ENCODE measurements at regions not wholly inside any gene's neighbourhood (a gene's known extent, or its start where the extent isn't known, plus 50 kb on each side); places are given as distances from the start of the nearest gene placed in this dataset.
"Not testable (repeated sequence)": the region's sequence is repeated elsewhere in the genome, so short reads cannot be mapped to it uniquely, and the experiment has no call there.

DNA sequence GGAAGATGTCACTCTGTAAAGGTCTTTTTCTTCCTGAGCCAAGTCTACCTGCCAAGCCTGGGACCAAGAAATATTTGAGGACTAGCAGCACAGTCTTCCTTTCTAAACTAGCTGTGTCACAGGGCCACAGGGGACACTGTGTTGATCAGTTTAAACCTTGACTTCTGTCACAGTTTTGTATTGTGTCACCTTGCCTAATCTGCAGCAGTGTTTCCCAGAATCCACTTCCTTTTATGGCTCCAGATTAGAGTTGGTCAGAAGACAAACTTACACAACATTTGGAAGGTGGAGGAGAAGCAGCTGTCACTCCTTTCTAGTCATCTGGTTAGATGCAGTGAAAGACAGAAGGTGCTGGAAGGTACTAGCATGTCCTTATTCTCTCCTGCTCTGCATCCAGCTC, 143.1 kb upstream of the BCOR start:
- TF ChIP-seq, protein P1, sequence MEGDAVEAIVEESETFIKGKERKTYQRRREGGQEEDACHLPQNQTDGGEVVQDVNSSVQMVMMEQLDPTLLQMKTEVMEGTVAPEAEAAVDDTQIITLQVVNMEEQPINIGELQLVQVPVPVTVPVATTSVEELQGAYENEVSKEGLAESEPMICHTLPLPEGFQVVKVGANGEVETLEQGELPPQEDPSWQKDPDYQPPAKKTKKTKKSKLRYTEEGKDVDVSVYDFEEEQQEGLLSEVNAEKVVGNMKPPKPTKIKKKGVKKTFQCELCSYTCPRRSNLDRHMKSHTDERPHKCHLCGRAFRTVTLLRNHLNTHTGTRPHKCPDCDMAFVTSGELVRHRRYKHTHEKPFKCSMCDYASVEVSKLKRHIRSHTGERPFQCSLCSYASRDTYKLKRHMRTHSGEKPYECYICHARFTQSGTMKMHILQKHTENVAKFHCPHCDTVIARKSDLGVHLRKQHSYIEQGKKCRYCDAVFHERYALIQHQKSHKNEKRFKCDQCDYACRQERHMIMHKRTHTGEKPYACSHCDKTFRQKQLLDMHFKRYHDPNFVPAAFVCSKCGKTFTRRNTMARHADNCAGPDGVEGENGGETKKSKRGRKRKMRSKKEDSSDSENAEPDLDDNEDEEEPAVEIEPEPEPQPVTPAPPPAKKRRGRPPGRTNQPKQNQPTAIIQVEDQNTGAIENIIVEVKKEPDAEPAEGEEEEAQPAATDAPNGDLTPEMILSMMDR (conservative IDR thresholded peaks at IDR 0.05; ENCODE audit: control insufficient read depth, insufficient read depth, low read depth, low read length): no peak
- H3K4me3 ChIP-seq (ENCODE audit: control insufficient read depth, low read depth, low read length): no peak overlapping the region
- DNase-seq (ENCODE audit: low read depth): no peak

DNA sequence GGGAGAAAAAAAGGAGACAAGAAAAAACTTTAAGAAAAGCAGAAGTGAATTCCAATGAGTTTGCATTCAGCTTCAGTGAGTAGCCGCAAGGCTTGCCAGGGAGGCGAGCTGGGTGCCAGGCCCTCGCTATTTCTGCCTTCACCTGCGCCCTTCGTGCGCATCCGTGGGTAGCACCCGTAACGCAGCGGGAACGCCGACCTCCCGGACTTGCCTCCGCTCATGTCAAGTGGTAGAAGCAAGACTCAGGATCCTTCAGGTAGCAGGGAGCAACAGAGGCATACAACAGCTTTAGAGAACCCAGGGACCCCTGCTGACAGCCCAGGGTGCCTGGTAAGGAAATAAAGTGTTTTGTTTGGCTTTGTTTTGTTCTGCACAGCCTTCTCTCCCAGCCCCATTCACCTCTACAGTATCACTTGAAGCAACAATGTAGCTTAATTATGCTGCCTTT, 140.0 kb upstream of the BCOR start:
- H3K4me3 ChIP-seq (ENCODE audit: control insufficient read depth, low read depth, low read length): no peak overlapping the region
- DNase-seq (ENCODE audit: low read depth): no peak
- TF ChIP-seq, protein P1 (conservative IDR thresholded peaks at IDR 0.05; ENCODE audit: control insufficient read depth, insufficient read depth, low read depth, low read length): no peak

DNA sequence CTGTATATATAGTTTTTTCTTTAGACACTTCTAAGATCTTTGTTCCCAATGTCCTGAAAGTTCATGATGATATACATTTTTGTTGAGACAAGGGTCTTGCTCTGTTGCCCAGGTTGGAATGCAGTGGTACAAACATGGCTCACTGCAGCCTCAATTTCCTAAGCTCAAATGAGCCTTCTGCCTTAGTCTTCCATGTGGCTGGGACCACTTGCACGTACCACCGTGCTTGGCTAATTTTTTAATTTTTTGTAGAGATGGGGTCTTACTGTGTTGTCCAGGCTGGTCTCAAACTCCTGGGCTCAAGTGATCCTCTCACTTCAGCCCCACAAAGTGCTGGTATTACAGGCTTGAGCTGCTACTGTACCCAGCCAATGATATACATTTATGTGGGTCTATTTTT, 132.9 kb upstream of the BCOR start:
- no peak for DNase-seq (ENCODE audit: low read depth)
- no peak overlapping the region for H3K4me3 ChIP-seq (ENCODE audit: control insufficient read depth, low read depth, low read length)
- TF ChIP-seq, protein P1 (conservative IDR thresholded peaks at IDR 0.05; ENCODE audit: control insufficient read depth, insufficient read depth, low read depth, low read length): no peak

DNA sequence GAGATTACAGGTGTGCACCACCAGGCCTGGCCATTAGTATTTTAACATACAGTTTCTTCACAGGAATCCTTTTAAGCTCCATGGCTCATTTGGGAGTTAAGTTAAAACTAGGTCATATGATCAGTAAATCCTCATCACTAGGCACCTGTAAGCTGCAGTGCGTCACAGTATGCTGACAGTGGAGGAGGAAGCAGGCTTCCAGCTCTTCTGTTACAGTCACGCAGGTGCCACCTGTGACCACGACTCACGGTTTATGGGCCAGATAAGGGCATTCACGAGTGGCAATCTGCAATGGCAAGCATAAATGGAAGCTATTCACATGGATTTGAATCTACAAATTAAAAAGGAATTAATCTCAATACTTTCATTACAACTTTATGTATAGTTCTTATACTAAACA, 129.4 kb upstream of the BCOR start:
- no peak overlapping the region for H3K4me3 ChIP-seq (ENCODE audit: control insufficient read depth, low read depth, low read length)
- TF ChIP-seq, protein P1 (conservative IDR thresholded peaks at IDR 0.05; ENCODE audit: control insufficient read depth, insufficient read depth, low read depth, low read length): no peak
- no peak for DNase-seq (ENCODE audit: low read depth)

DNA sequence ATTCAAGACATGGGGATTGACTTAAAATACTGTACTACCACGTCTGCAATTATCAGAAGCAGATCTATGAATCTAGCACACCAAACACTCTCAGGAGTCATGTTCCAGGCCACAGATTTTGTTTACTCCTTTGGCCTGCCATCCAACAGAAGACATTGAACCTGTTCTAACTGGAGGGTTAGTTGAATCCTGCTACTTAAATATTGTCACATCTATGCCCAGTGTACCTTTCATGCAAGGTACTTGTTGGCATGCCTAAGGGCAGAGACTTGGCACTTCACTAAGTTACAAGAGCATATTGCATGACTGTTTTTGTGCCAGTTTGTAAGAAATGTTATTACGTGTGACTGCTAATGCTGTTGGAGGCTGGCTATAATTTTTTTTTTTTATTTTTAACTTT, 126.9 kb upstream of the BCOR start:
- no peak for DNase-seq (ENCODE audit: low read depth)
- no peak overlapping the region for H3K4me3 ChIP-seq (ENCODE audit: control insufficient read depth, low read depth, low read length)
- TF ChIP-seq, protein P1 (conservative IDR thresholded peaks at IDR 0.05; ENCODE audit: control insufficient read depth, insufficient read depth, low read depth, low read length): no peak

DNA sequence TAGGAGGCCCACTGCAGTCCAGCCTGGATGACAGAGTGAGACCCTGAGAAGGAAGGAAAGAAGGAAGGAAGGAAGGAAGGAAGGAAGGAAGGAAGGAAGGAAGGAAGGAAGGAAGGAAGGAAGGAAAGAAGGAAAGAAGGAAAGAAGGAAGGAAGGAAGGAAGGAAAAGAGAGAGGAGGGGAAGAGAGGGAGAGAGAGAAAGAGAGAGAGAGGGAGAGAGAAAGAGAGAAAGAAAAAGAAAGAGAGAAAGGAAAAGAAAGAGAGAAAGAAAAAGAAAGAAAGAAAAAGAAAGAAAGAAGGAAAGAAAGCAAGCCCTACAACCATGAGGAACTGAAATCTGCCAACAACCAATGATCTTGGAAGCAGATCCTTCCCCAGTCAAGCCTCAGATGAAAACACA, 124.9 kb upstream of the BCOR start:
- DNase-seq (ENCODE audit: low read depth); H3K4me3 ChIP-seq (ENCODE audit: control insufficient read depth, low read depth, low read length): not testable (repeated sequence)

DNA sequence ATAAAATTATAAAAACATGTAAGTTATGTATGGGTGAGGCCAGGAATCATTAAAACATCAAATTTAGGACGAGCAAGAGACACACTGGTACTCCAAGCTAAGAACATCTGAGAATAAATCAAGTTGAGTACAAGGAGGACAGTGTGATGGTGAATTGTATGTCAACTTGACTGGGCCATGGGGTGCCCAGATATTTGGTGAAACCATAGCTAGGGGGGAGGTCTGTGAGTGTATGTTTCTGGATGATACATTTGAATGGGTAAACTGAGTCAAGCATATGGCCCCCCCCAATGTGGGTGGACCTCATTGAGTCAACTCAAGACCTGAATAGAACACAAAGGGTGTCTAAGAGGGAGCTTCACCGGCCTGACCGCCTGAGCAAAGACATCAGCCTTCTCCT, 115.3 kb upstream of the BCOR start:
- H3K4me3 ChIP-seq (ENCODE audit: control insufficient read depth, low read depth, low read length): no peak overlapping the region
- no peak for DNase-seq (ENCODE audit: low read depth)
- TF ChIP-seq, protein P1 (conservative IDR thresholded peaks at IDR 0.05; ENCODE audit: control insufficient read depth, insufficient read depth, low read depth, low read length): no peak

Measured in fibroblast of mammary gland (primary cell).